Parathyroid adenoma (tissue), 2 donors: ENCODE measurements at regions not wholly inside any gene's neighbourhood (a gene's known extent, or its start where the extent isn't known, plus 50 kb on each side); places are given as distances from the start of the nearest gene placed in this dataset.

Source experiments
- H2AFZ ChIP-seq: fragments of 300-600 bp; sonication (generic); one replicate; pipeline ENCODE4 v1.7.0; 2017; ENCODE audit warnings: antibody characterized with exemption, mild to moderate bottlenecking
- H3K27ac ChIP-seq: fragments of 300-600 bp; sonication (generic); one replicate; pipeline ENCODE4 v1.7.0; 2017
- H3K27me3 ChIP-seq: fragments of 300-600 bp; sonication (generic); one replicate; pipeline ENCODE4 v1.7.0; 2017; ENCODE audit warnings: low read length; ENCODE audit not compliant: control insufficient read depth, insufficient read depth
- H3K36me3 ChIP-seq: fragments of 300-600 bp; sonication (generic); one replicate; pipeline ENCODE4 v1.7.0; 2017; ENCODE audit warnings: low read length; ENCODE audit not compliant: control insufficient read depth, insufficient read depth
- H3K4me1 ChIP-seq: fragments of 300-600 bp; sonication (generic); one replicate; pipeline ENCODE4 v1.7.0; 2017; ENCODE audit warnings: control low read depth
- H3K4me2 ChIP-seq: fragments of 300-600 bp; sonication (generic); one replicate; pipeline ENCODE4 v1.7.0; 2017; ENCODE audit warnings: low read length
- H3K4me3 ChIP-seq: fragments of 300-600 bp; sonication (generic); one replicate; pipeline ENCODE4 v1.7.0; 2017; ENCODE audit warnings: low read depth, low read length
- H3K79me2 ChIP-seq: fragments of 300-600 bp; sonication (generic); one replicate; pipeline ENCODE4 v1.7.0; 2017; ENCODE audit warnings: control low read depth
- H3K9ac ChIP-seq: fragments of 300-600 bp; sonication (generic); one replicate; pipeline ENCODE4 v1.7.0; 2017; ENCODE audit warnings: mild to moderate bottlenecking
- H3K9me3 ChIP-seq: fragments of 300-600 bp; sonication (generic); one replicate; pipeline ENCODE4 v1.7.0; 2017; ENCODE audit warnings: low read length; ENCODE audit not compliant: control insufficient read depth
- CTCF ChIP-seq: fragments of 300-600 bp; sonication (generic); IDR thresholded peaks from one replicate; pipeline ENCODE4 v1.7.0; 2017; ENCODE audit warnings: antibody characterized with exemption, mild to moderate bottlenecking
- donor health status: primary hyperparathyroidism.

GRCh38 chr22:47463220-47463619 is 700.8 kb downstream of the TBC1D22A start:
- Histone ChIP-seq H3K4me3 (no peak overlapping the region), H3K79me2 (no peaks in the 10 kb centered on the region), H3K9me3 (no peaks in the 10 kb centered on the region), H3K27ac (no peak overlapping the region), H3K9ac (no peak overlapping the region), H3K4me2 (no peak overlapping the region), H3K36me3 (no peaks in the 10 kb centered on the region), H3K27me3 (no peaks in the 10 kb centered on the region), H3K4me1 (no peaks in the 10 kb centered on the region), H2AFZ (no peak overlapping the region)
- no peak for TF ChIP-seq CTCF

- H2AFZ ChIP-seq = no peak overlapping the region
- no peaks in the 10 kb centered on the region for H3K4me1 ChIP-seq
- H3K36me3 ChIP-seq = no peaks in the 10 kb centered on the region
- no peaks in the 10 kb centered on the region for H3K79me2 ChIP-seq
- no peak for TF ChIP-seq CTCF
- no peak overlapping the region for H3K9ac ChIP-seq
- H3K4me3 ChIP-seq = no peak overlapping the region
- H3K27me3 ChIP-seq = no peaks in the 10 kb centered on the region
- no peak overlapping the region for H3K4me2 ChIP-seq
- no peaks in the 10 kb centered on the region for H3K9me3 ChIP-seq
- H3K27ac ChIP-seq = no peak overlapping the region
These were observed 698.4 kb downstream of the TBC1D22A start for GRCh38 chr22:47460861-47461260.

- no peak overlapping the region for H3K9ac ChIP-seq
- no peaks in the 10 kb centered on the region for H3K36me3 ChIP-seq
- H3K27ac ChIP-seq = no peak overlapping the region
- no peaks in the 10 kb centered on the region for H3K79me2 ChIP-seq
- H3K9me3 ChIP-seq = no peaks in the 10 kb centered on the region
- TF ChIP-seq CTCF = no peak
- H3K4me2 ChIP-seq = no peak overlapping the region
- no peaks in the 10 kb centered on the region for H3K4me1 ChIP-seq
- no peaks in the 10 kb centered on the region for H3K27me3 ChIP-seq
- H3K4me3 ChIP-seq = no peak overlapping the region
- H2AFZ ChIP-seq = no peak overlapping the region
These were observed 697.7 kb downstream of the TBC1D22A start for GRCh38 chr22:47460176-47460575.

GRCh38 chr22:47458348-47458747 is 695.9 kb downstream of the TBC1D22A start:
- Histone ChIP-seq H3K4me3 (no peak overlapping the region), H3K9ac (no peak overlapping the region), H3K4me2 (no peak overlapping the region), H3K4me1 (no peaks in the 10 kb centered on the region), H3K27ac (no peak overlapping the region), H3K9me3 (no peaks in the 10 kb centered on the region), H3K79me2 (no peaks in the 10 kb centered on the region), H3K27me3 (no peaks in the 10 kb centered on the region), H3K36me3 (no peaks in the 10 kb centered on the region), H2AFZ (no peak overlapping the region)
- TF ChIP-seq CTCF = no peak

GRCh38 chr22:47457509-47458300 is 695.3 kb downstream of the TBC1D22A start:
- no peak overlapping the region for H3K4me3 ChIP-seq
- no peaks in the 10 kb centered on the region for H3K4me1 ChIP-seq
- no peaks in the 10 kb centered on the region for H3K79me2 ChIP-seq
- H3K27me3 ChIP-seq = no peaks in the 10 kb centered on the region
- H3K27ac ChIP-seq = no peak overlapping the region
- TF ChIP-seq CTCF = no peak
- no peaks in the 10 kb centered on the region for H3K9me3 ChIP-seq
- H3K36me3 ChIP-seq = no peaks in the 10 kb centered on the region
- no peak overlapping the region for H3K9ac ChIP-seq
- H3K4me2 ChIP-seq = no peak overlapping the region
- no peak overlapping the region for H2AFZ ChIP-seq
